ENCODE measurements at regions not wholly inside any gene's neighbourhood (a gene's known extent, or its start where the extent isn't known, plus 50 kb on each side); places are given as distances from the start of the nearest gene placed in this dataset.

GRCh38 chr7:46169384-46169755, 248.3 kb upstream of the IGFBP3 start:
- no peak for TF ChIP-seq CTCF (IDR thresholded peaks at IDR 0.05)
- H3K4me1 ChIP-seq: no peaks in the 10 kb centered on the region
- no peaks in the 10 kb centered on the region for H3K27me3 ChIP-seq
- H3K4me3 ChIP-seq: no peak overlapping the region
- no peak for DNase-seq (ENCODE audit: low spot score in 2 of 2)
- no peak overlapping the region for H3K27ac ChIP-seq
- H3K36me3 ChIP-seq: no peaks in the 10 kb centered on the region
- intact Hi-C loops (cut with DNase I): no loop called here
- no peaks in the 10 kb centered on the region for H3K9me3 ChIP-seq

GRCh38 chr7:46168671-46169383, 247.8 kb upstream of the IGFBP3 start:
- no peak for DNase-seq (ENCODE audit: low spot score in 2 of 2)
- H3K27ac ChIP-seq: no peak overlapping the region
- H3K36me3 ChIP-seq: no peaks in the 10 kb centered on the region
- H3K4me3 ChIP-seq: no peak overlapping the region
- TF ChIP-seq CTCF (IDR thresholded peaks at IDR 0.05): no peak
- intact Hi-C loops (cut with DNase I): no loop called here
- no peaks in the 10 kb centered on the region for H3K9me3 ChIP-seq
- no peaks in the 10 kb centered on the region for H3K27me3 ChIP-seq
- no peaks in the 10 kb centered on the region for H3K4me1 ChIP-seq

- Histone ChIP-seq H3K4me3 (no peak overlapping the region), H3K36me3 (no peaks in the 10 kb centered on the region), H3K27me3 (no peaks in the 10 kb centered on the region), H3K4me1 (no peaks in the 10 kb centered on the region), H3K27ac (no peak overlapping the region), H3K9me3 (no peaks in the 10 kb centered on the region)
- intact Hi-C loops (cut with DNase I): no loop called here
- no peak for TF ChIP-seq CTCF (IDR thresholded peaks at IDR 0.05)
- no peak for DNase-seq (ENCODE audit: low spot score in 2 of 2)
Measured at GRCh38 chr7:46168231-46168630, 247.2 kb upstream of the IGFBP3 start.

GRCh38 chr7:46165276-46165675, 244.2 kb upstream of the IGFBP3 start:
- no peak for DNase-seq (ENCODE audit: low spot score in 2 of 2)
- no peaks in the 10 kb centered on the region for H3K27me3 ChIP-seq
- H3K4me3 ChIP-seq: no peak overlapping the region
- intact Hi-C loops (cut with DNase I): no loop called here
- no peaks in the 10 kb centered on the region for H3K9me3 ChIP-seq
- no peak overlapping the region for H3K27ac ChIP-seq
- H3K4me1 ChIP-seq: no peaks in the 10 kb centered on the region
- no peak for TF ChIP-seq CTCF (IDR thresholded peaks at IDR 0.05)
- H3K36me3 ChIP-seq: no peaks in the 10 kb centered on the region

GRCh38 chr7:46164629-46165028, 243.6 kb upstream of the IGFBP3 start:
- no peak for TF ChIP-seq CTCF (IDR thresholded peaks at IDR 0.05)
- H3K27ac ChIP-seq: no peak overlapping the region
- H3K4me3 ChIP-seq: no peak overlapping the region
- no peak for DNase-seq (ENCODE audit: low spot score in 2 of 2)
- no peaks in the 10 kb centered on the region for H3K36me3 ChIP-seq
- no peaks in the 10 kb centered on the region for H3K9me3 ChIP-seq
- no peaks in the 10 kb centered on the region for H3K27me3 ChIP-seq
- no peaks in the 10 kb centered on the region for H3K4me1 ChIP-seq
- intact Hi-C loops (cut with DNase I): no loop called here

GRCh38 chr7:46163246-46163645, 242.2 kb upstream of the IGFBP3 start:
- no peak for DNase-seq (ENCODE audit: low spot score in 2 of 2)

More at GRCh38 chr7:46163246-46163645, 242.2 kb upstream of the IGFBP3 start:
- intact Hi-C loops (cut with DNase I): no loop called here
- Histone ChIP-seq H3K27ac (no peak overlapping the region), H3K4me3 (no peak overlapping the region), H3K36me3 (no peaks in the 10 kb centered on the region), H3K27me3 (no peaks in the 10 kb centered on the region), H3K9me3 (no peaks in the 10 kb centered on the region), H3K4me1 (no peaks in the 10 kb centered on the region)
- no peak for TF ChIP-seq CTCF (IDR thresholded peaks at IDR 0.05)

All from ascending aorta (tissue), 2 donors.